AG09319 (cell line): ENCODE measurements at regions not wholly inside any gene's neighbourhood (a gene's known extent, or its start where the extent isn't known, plus 50 kb on each side); places are given as distances from the start of the nearest gene placed in this dataset.

ENCODE experiments used
- DNase-seq: peaks from one replicate; pipeline ENCODE4 v3.0.0-alpha.2; 2010; ENCODE audit warnings: low read depth; ENCODE audit errors: extremely low read depth
- TF ChIP-seq, protein P1 (sequence below): IDR thresholded peaks from 2 replicates; pipeline ENCODE4 v1.5.1; 2011; ENCODE audit warnings: low read depth, mild to moderate bottlenecking, inconsistent platforms, low read length, moderate library complexity

DNA sequence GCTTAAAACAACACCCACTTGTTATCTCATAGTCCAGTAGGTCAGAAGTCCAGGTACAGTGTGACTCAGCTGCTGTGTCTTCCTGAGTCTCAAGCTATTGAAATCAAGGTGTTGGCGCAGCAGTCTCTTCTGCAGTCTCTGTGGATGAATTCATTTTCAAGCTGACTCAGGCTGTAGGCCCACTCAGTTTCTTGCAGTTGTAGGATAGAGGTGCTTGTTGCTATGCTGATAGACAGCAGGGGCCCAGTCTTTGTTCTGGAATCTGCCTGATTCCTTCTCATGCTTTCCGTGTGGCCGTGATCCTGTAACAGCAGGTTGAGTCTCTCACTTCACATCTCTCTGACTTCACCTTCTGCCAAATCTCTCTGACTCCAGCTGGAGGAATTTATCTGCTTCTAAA is 400.4 kb upstream of the POM121L12 start:
- TF ChIP-seq, protein P1, sequence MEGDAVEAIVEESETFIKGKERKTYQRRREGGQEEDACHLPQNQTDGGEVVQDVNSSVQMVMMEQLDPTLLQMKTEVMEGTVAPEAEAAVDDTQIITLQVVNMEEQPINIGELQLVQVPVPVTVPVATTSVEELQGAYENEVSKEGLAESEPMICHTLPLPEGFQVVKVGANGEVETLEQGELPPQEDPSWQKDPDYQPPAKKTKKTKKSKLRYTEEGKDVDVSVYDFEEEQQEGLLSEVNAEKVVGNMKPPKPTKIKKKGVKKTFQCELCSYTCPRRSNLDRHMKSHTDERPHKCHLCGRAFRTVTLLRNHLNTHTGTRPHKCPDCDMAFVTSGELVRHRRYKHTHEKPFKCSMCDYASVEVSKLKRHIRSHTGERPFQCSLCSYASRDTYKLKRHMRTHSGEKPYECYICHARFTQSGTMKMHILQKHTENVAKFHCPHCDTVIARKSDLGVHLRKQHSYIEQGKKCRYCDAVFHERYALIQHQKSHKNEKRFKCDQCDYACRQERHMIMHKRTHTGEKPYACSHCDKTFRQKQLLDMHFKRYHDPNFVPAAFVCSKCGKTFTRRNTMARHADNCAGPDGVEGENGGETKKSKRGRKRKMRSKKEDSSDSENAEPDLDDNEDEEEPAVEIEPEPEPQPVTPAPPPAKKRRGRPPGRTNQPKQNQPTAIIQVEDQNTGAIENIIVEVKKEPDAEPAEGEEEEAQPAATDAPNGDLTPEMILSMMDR: no peak
- DNase-seq: no peak

DNA sequence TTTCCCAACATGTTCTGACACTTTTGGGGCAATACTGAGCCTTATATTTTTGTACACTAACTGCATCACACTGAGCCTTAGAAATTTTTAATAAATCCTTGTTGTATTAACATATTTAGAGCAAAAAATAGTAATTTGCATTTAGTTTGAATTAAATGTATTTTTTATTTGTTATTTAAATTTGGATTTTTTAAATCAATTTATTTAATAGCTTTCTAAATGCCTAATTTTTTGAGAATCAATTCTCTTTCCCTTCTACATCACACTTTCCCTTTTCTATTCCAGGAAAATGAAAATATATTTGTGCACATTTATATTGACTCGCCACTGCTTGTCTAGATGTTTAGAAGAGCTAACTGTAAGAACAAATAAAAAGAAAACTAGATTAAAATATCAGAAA is 414.6 kb upstream of the POM121L12 start:
- no peak for DNase-seq
- TF ChIP-seq, protein P1: no peak

DNA sequence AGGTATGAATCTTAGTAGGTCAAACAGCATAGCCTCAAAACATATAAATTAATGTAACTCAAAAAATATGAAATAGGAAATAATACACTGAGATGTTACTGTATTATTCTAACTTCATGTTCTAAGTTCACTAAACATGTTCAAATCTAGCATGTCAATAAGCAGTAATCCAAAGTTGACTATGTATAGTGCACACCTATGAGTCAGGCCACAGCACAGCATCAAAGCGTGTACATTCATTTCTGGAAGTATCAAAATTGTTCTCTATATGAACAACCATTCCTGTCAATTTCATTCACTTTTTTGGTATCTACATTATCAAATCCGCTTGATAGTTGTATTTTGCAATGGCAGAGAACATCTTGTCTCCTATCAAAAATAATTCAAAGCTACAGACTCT is 418.9 kb upstream of the POM121L12 start:
- TF ChIP-seq, protein P1: no peak
- no peak for DNase-seq

DNA sequence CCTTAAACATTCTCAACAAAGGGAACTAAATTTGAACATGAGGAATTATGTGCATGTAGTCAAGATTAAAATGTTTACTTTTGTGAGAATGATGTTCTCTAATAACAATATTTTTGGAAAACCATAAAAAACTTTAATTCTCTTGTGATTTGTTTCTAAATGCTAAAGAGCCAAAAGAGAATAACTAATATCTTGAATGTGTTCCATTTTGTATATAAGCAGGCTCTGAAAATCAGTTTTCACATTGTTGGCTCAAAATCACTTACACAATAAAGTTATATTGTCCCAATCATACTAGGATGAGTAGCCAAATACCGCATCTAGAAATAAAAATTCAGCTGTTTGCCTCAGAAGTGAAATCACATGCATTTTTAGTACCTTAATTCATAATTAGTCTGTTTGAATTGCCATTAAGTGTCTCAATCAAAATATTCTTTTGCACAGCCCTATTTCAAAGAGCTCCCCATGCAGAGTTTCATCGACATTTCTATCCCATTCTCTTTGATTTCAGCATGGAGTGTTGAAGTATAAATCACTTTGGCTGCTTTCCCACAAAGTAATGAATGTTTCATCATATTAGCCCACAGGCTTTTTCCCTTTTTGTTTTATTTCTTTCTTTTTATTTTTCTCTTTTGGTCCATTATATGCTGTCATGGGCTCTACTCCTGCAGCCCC is 420.3 kb upstream of the POM121L12 start:
- TF ChIP-seq, protein P1: no peak
- DNase-seq: no peak

DNA sequence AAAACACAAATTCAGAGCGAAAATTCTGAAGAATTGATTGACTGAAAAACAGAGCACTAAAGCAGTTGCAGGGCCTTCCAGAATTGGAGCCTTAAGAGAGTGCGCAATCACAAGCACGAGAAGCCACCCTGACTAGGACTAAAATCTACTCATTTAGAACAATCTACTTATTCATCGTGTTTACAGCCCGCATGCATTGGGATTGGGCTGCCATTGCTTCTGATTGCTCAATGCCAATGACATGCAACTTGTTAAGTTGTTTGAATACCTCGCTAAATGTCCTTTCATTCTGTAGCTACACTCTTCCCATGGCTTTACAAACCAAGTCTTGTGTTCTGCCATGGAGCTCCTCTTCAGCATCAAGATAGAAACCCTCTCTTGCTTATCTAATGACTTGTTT is 425.9 kb upstream of the POM121L12 start:
- no peak for DNase-seq
- TF ChIP-seq, protein P1: no peak

DNA sequence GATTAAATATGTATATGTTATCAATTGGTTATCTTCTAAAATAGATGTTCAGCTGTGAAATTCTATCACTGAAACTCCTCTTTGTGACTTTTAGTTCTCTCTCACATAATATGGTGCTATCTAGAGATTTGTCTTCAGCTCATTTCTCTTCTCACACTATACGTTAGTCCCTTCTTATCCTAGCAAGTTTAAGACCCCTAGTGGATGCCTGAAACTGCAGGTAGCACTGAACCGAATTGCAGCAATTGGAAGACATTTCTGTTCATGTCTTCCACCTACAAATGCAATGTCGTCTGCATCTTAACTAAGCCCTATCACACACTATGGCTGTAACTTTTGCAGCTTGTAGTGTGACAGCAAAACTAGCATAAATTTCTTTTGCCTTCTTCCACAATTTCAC is 442.7 kb upstream of the POM121L12 start:
- no peak for DNase-seq
- TF ChIP-seq, protein P1: no peak

DNA sequence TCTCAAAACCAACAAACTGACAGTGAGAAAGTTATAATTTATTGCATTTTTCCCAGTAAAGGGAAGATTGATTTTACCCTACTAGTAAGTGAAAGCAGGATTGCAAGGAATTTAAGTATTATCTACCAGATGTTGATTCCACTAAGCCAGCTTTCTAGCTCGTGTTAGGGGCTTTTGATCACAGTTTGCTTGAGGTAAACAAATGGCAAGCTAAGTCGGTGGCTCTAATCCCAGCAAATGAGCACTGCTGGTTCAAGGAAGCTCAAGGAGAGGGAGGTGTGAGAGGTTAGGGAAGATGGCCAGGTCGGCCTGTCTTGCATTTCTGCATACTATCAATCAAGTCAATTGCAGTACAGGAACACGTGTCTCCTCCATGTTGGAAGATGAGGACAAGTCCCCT is 448.7 kb upstream of the POM121L12 start:
- TF ChIP-seq, protein P1: no peak
- DNase-seq: no peak
